GM12878 (cell line): ENCODE measurements at regions not wholly inside any gene's neighbourhood (a gene's known extent, or its start where the extent isn't known, plus 50 kb on each side); places are given as distances from the start of the nearest gene placed in this dataset.

ENCODE experiments used
- ATAC-seq: fragments of 200-7000 bp; cut with Tn5 transposase; 3 replicates; pipeline ENCODE4 v1.9.1; 2020; ENCODE audit warnings: mild to moderate bottlenecking, moderate library complexity
- BruUV-seq: library from RNA; stranded (reverse); fragments of 400-500 nt; replicated peaks from 2 replicates; lab custom pipeline; 2021; lab: Mats Ljungman, UMichigan
- CTCF ChIA-PET: fragments of 300-600 bp; sonication (Branson Sonifier 250); formaldehyde crosslinking; extraction: SDS; loops from one replicate; lab custom pipeline; 2021; ENCODE audit warnings: inconsistent platforms; lab: Yijun Ruan, JAX
- POLR2A ChIA-PET: fragments of 350-600 bp; formaldehyde crosslinking; extraction: SDS; loops from one replicate; lab custom pipeline; 2021; ENCODE audit warnings: inconsistent platforms; lab: Charles Lee
- RAD21 ChIA-PET: fragments of 300-600 bp; sonication (Branson Sonifier 250); formaldehyde crosslinking; loops from one replicate; lab custom pipeline; 2023; ENCODE audit warnings: antibody characterized with exemption; ENCODE audit not compliant: unreplicated experiment; lab: Charles Lee
- SMC1A ChIA-PET: fragments of 300-600 bp; sonication (Branson Sonifier 250); formaldehyde crosslinking; loops from one replicate; lab custom pipeline; 2023; ENCODE audit not compliant: unreplicated experiment, uncharacterized antibody; lab: Charles Lee
- DNase-seq: peaks from one replicate; pipeline ENCODE4 v3.0.0-alpha.2; 2011; ENCODE audit warnings: low read depth, low spot score
- FAIRE-seq: peaks from 3 replicates; lab custom pipeline; 2011; peaks lifted over from hg19 to GRCh38; lab: Jason Lieb, UNC
- H2AFZ ChIP-seq: 2 replicates; pipeline ENCODE4 v1.6.0; 2011; ENCODE audit warnings: low read depth, low read length, control low read depth; ENCODE audit not compliant: control insufficient read depth
- H3K27ac ChIP-seq: 2 replicates; pipeline ENCODE4 v1.5.1; 2011; ENCODE audit warnings: control low read depth; ENCODE audit not compliant: control insufficient read depth, insufficient read depth
- H3K27me3 ChIP-seq, 2 experiments: replicated peaks in 1 of 2; 2 replicates each; pipeline versions ENCODE4 v1.6.0 to v1.6.1; 2011; ENCODE audit warnings: low read length in 1 of 2; ENCODE audit not compliant: control insufficient read depth in 2 of 2, insufficient read depth in 2 of 2
- H3K36me3 ChIP-seq, 2 experiments: 2 replicates each; pipeline ENCODE4 v1.5.1; 2011; ENCODE audit warnings: low read length in 1 of 2; ENCODE audit not compliant: control insufficient read depth in 2 of 2, insufficient read depth in 2 of 2
- H3K4me1 ChIP-seq: 2 replicates; pipeline ENCODE4 v1.6.1; 2011; ENCODE audit warnings: mild to moderate bottlenecking, low read length, moderate library complexity, mixed read lengths; ENCODE audit not compliant: control insufficient read depth, insufficient read depth
- H3K4me2 ChIP-seq: 2 replicates; pipeline ENCODE4 v1.6.0; 2011; ENCODE audit warnings: control low read depth; ENCODE audit not compliant: control insufficient read depth, insufficient read depth
- H3K4me3 ChIP-seq: fragments of 200-600 bp; sonication (generic); 2 replicates; pipeline ENCODE4 v1.5.1; 2016
- H3K79me2 ChIP-seq: 2 replicates; pipeline ENCODE4 v1.6.0; 2011; ENCODE audit warnings: low read length; ENCODE audit not compliant: control insufficient read depth, insufficient read depth
- H3K9ac ChIP-seq: 2 replicates; pipeline ENCODE4 v1.8.0; 2011; ENCODE audit warnings: low read length, control low read depth, mixed read lengths; ENCODE audit not compliant: control insufficient read depth, insufficient read depth
- H3K9me3 ChIP-seq: replicated peaks from 3 replicates; pipeline ENCODE4 v1.5.1; 2011; ENCODE audit warnings: mild to moderate bottlenecking, low read length; ENCODE audit not compliant: control insufficient read depth, insufficient read depth
- H4K20me1 ChIP-seq: 2 replicates; pipeline ENCODE4 v1.6.0; 2011; ENCODE audit not compliant: control insufficient read depth, insufficient read depth
- EED ChIP-seq: sonication (generic); IDR thresholded peaks from 2 replicates; pipeline ENCODE4 v1.6.1; 2016; ENCODE audit warnings: antibody characterized with exemption, low read depth
- PML ChIP-seq: IDR thresholded peaks from 2 replicates; pipeline ENCODE4 v1.6.1; 2012; ENCODE audit warnings: low read length, inconsistent platforms
- WGBS: methylation state at CpG from one replicate; pipeline ENCODE4 v1.1.6; 2016; ENCODE audit warnings: low lambda C conversion rate; ENCODE audit not compliant: insufficient replicate concordance, insufficient coverage; ENCODE audit errors: missing lambda C conversion rate; 5-methylcytosine and 5-hydroxymethylcytosine counted together
- in situ Hi-C: fragments of 300-500 bp; cut with MboI; formaldehyde crosslinking; loops from 9 replicates; pipeline ENCODE4 v1.14.3; 2018; ENCODE audit warnings: mixed read lengths
- intact Hi-C: fragments of 100-400 bp; cut with micrococcal nuclease; formaldehyde crosslinking; loops from one replicate; pipeline ENCODE4 v1.14.2; 2022; ENCODE audit not compliant: unreplicated experiment
- TF ChIP-seq, protein P1 (sequence below): fragments of 450-650 bp; IDR thresholded peaks from 2 replicates; pipeline ENCODE4 v1.6.1; 2016; ENCODE audit warnings: mild to moderate bottlenecking, moderate library complexity, borderline replicate concordance
- TF ChIP-seq, protein P2 (sequence below): IDR thresholded peaks from 2 replicates; pipeline ENCODE4 v1.6.1; 2012; ENCODE audit warnings: low read depth, low read length, improper control_type of control experiment

DNA sequence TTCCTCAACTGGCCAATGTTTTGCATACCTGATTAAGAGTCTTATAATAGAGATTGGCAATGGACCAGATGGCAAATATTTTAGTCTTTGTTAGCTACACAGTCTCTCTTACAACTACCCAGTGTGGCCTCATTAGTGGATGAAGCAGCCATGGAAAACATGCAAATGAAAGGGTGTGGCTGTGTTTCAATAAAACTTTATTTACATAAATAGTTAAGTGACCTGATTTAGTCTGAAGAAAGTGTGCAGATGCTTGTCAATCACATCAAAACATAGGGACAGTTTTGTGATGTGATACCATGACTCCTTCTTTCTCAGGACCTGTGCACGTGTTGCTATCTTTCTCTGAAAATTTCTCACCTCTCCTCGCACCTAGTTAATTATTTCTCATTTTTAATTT lies 309.8 kb upstream of the GRM7 start:
- no TSS peak for BruUV-seq
- no peaks in the 10 kb centered on the region for H3K4me1 ChIP-seq
- no peak overlapping the region for H3K4me3 ChIP-seq
- WGBS: 3% methylated on average over 2 of the region's 2 CpGs
- no peaks in the 10 kb centered on the region for H3K36me3 ChIP-seq
- no peaks in the 10 kb centered on the region for H3K79me2 ChIP-seq
- H3K9ac ChIP-seq: no peak overlapping the region
- ChIA-PET RAD21 (no interaction called here), SMC1A (no interaction called here), POLR2A (no interaction called here), CTCF (no interaction called here)
- no peaks in the 10 kb centered on the region for H3K27me3 ChIP-seq
- ATAC-seq (no peak), DNase-seq (no peak), FAIRE-seq (no peak)
- TF ChIP-seq PML (no peak), EED (no peak)
- TF ChIP-seq, protein P1, sequence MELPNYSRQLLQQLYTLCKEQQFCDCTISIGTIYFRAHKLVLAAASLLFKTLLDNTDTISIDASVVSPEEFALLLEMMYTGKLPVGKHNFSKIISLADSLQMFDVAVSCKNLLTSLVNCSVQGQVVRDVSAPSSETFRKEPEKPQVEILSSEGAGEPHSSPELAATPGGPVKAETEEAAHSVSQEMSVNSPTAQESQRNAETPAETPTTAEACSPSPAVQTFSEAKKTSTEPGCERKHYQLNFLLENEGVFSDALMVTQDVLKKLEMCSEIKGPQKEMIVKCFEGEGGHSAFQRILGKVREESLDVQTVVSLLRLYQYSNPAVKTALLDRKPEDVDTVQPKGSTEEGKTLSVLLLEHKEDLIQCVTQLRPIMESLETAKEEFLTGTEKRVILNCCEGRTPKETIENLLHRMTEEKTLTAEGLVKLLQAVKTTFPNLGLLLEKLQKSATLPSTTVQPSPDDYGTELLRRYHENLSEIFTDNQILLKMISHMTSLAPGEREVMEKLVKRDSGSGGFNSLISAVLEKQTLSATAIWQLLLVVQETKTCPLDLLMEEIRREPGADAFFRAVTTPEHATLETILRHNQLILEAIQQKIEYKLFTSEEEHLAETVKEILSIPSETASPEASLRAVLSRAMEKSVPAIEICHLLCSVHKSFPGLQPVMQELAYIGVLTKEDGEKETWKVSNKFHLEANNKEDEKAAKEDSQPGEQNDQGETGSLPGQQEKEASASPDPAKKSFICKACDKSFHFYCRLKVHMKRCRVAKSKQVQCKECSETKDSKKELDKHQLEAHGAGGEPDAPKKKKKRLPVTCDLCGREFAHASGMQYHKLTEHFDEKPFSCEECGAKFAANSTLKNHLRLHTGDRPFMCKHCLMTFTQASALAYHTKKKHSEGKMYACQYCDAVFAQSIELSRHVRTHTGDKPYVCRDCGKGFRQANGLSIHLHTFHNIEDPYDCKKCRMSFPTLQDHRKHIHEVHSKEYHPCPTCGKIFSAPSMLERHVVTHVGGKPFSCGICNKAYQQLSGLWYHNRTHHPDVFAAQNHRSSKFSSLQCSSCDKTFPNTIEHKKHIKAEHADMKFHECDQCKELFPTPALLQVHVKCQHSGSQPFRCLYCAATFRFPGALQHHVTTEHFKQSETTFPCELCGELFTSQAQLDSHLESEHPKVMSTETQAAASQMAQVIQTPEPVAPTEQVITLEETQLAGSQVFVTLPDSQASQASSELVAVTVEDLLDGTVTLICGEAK: peak; percentile 40; the same call in 1 of the 2 replicates
- TF ChIP-seq, protein P2, sequence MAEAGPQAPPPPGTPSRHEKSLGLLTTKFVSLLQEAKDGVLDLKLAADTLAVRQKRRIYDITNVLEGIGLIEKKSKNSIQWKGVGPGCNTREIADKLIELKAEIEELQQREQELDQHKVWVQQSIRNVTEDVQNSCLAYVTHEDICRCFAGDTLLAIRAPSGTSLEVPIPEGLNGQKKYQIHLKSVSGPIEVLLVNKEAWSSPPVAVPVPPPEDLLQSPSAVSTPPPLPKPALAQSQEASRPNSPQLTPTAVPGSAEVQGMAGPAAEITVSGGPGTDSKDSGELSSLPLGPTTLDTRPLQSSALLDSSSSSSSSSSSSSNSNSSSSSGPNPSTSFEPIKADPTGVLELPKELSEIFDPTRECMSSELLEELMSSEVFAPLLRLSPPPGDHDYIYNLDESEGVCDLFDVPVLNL: no peak
- H3K4me2 ChIP-seq: no peak overlapping the region
- H3K9me3 ChIP-seq: no peaks in the 10 kb centered on the region; the same call in 2 of the 3 replicates
- H2AFZ ChIP-seq: no peak overlapping the region
- intact Hi-C loops: no loop called here
- H3K27ac ChIP-seq: no peak overlapping the region
- in situ Hi-C loops: no loop called here
- no peaks in the 10 kb centered on the region for H4K20me1 ChIP-seq
